Neural cell (in vitro differentiated cells): ENCODE measurements at regions not wholly inside any gene's neighbourhood (a gene's known extent, or its start where the extent isn't known, plus 50 kb on each side); places are given as distances from the start of the nearest gene placed in this dataset.

Experiments used
- H2AFZ ChIP-seq: fragments of 200-600, 300-800 bp; sonication (generic), shearing (Covaris generic); 2 replicates; pipeline ENCODE4 v1.6.0; 2014; ENCODE audit warnings: low read depth, mild to moderate bottlenecking, antibody characterized with exemption, low read length, moderate library complexity
- H3F3A ChIP-seq: fragments of 200-600 bp; shearing (Covaris generic); 2 replicates; pipeline ENCODE4 v1.6.1; 2016; ENCODE audit warnings: mild to moderate bottlenecking, moderate library complexity, mixed read lengths, antibody characterized with exemption, low read length; ENCODE audit not compliant: insufficient read depth, poor library complexity, severe bottlenecking
- H3K27ac ChIP-seq: fragments of 200-600, 300-800 bp; sonication (generic), shearing (Covaris generic); 2 replicates; pipeline ENCODE4 v1.5.1; 2014; ENCODE audit warnings: mild to moderate bottlenecking, low read length, moderate library complexity
- H3K27me3 ChIP-seq: fragments of 300-800, 200-600 bp; sonication (generic), shearing (Covaris generic); 2 replicates; pipeline ENCODE4 v1.6.0; 2014; ENCODE audit warnings: mild to moderate bottlenecking, low read depth, low read length, moderate library complexity; ENCODE audit not compliant: insufficient read depth
- H3K36me3 ChIP-seq: fragments of 300-800, 200-600 bp; sonication (generic), shearing (Covaris generic); 2 replicates; pipeline ENCODE4 v1.5.1; 2014; ENCODE audit warnings: mild to moderate bottlenecking, antibody characterized with exemption, low read length, moderate library complexity; ENCODE audit not compliant: insufficient read depth
- H3K4me2 ChIP-seq: fragments of 300-800, 200-600 bp; sonication (generic), shearing (Covaris generic); 2 replicates; pipeline ENCODE4 v1.6.0; 2014; ENCODE audit warnings: mild to moderate bottlenecking, low read length
- H3K4me3 ChIP-seq: fragments of 300-800, 200-600 bp; sonication (generic), shearing (Covaris generic); 2 replicates; pipeline ENCODE4 v1.5.1; 2014; ENCODE audit warnings: mild to moderate bottlenecking, low read length, moderate library complexity
- H3K79me2 ChIP-seq: fragments of 200-600 bp; shearing (Covaris generic); replicated peaks from 2 replicates; pipeline ENCODE4 v1.6.0; 2014; ENCODE audit warnings: mild to moderate bottlenecking, low read length, moderate library complexity; ENCODE audit not compliant: insufficient read depth
- H3K9ac ChIP-seq: fragments of 300-800, 200-600 bp; sonication (generic), shearing (Covaris generic); 2 replicates; pipeline ENCODE4 v1.6.1; 2016; ENCODE audit warnings: mild to moderate bottlenecking, low read length, mixed read lengths
- H3K9me2 ChIP-seq: fragments of 200-600 bp; shearing (Covaris generic); 2 replicates; pipeline ENCODE4 v1.6.1; 2016; ENCODE audit warnings: mild to moderate bottlenecking, low read length, mixed read lengths; ENCODE audit not compliant: insufficient read depth
- H3K9me3 ChIP-seq: fragments of 200-600, 300-800 bp; sonication (generic), shearing (Covaris generic); 2 replicates; pipeline ENCODE4 v1.6.1; 2016; ENCODE audit warnings: mild to moderate bottlenecking, mixed run types, low read length, moderate library complexity, mixed read lengths
- H4K20me1 ChIP-seq: fragments of 200-600 bp; shearing (Covaris generic); 2 replicates; pipeline ENCODE4 v1.6.1; 2016; ENCODE audit warnings: mild to moderate bottlenecking, mixed run types; ENCODE audit not compliant: insufficient read depth
- EP300 ChIP-seq: fragments of 450-650 bp; conservative IDR thresholded peaks from 2 replicates; pipeline ENCODE4 v1.6.1; 2014; ENCODE audit warnings: antibody characterized with exemption, mild to moderate bottlenecking, moderate library complexity; ENCODE audit not compliant: poor library complexity, severe bottlenecking
- EZH2 ChIP-seq: fragments of 200-600, 300-800 bp; shearing (Covaris generic), sonication (generic); IDR thresholded peaks from 2 replicates; pipeline ENCODE4 v1.6.1; 2014; ENCODE audit warnings: antibody characterized with exemption, low read length, borderline replicate concordance, mild to moderate bottlenecking; ENCODE audit not compliant: insufficient read depth, poor library complexity, severe bottlenecking
- MXI1 ChIP-seq: fragments of 450-650 bp; conservative IDR thresholded peaks from 2 replicates; pipeline ENCODE4 v1.6.1; 2014; ENCODE audit warnings: antibody characterized with exemption, mild to moderate bottlenecking; ENCODE audit not compliant: poor library complexity, severe bottlenecking
- POLR2AphosphoS5 ChIP-seq: IDR thresholded peaks from 2 replicates; pipeline ENCODE4 v1.6.1; 2012
- RAD21 ChIP-seq: fragments of 450-650 bp; conservative IDR thresholded peaks from 2 replicates; pipeline ENCODE4 v1.6.1; 2014; ENCODE audit warnings: antibody characterized with exemption, mild to moderate bottlenecking, moderate library complexity
- SMC3 ChIP-seq: fragments of 450-650 bp; conservative IDR thresholded peaks from 2 replicates; pipeline ENCODE4 v1.6.1; 2014; ENCODE audit warnings: antibody characterized with exemption, mild to moderate bottlenecking, moderate library complexity; ENCODE audit not compliant: poor library complexity
- TAF1 ChIP-seq: IDR thresholded peaks from 2 replicates; pipeline ENCODE4 v1.6.1; 2012; ENCODE audit warnings: low read depth
- TF ChIP-seq, protein P1 (sequence below): IDR thresholded peaks from 2 replicates; pipeline ENCODE4 v1.6.1; 2012; ENCODE audit warnings: borderline replicate concordance
- TF ChIP-seq, protein P2 (sequence below): fragments of 450-650 bp; IDR thresholded peaks from 2 replicates; pipeline ENCODE4 v1.5.1; 2014; ENCODE audit warnings: antibody characterized with exemption, mild to moderate bottlenecking, moderate library complexity; ENCODE audit not compliant: poor library complexity, severe bottlenecking

- Histone ChIP-seq H3K36me3 (no peaks in the 10 kb centered on the region), H3K79me2 (no peaks in the 10 kb centered on the region), H3K4me3 (no peak overlapping the region), H3F3A (no peaks in the 10 kb centered on the region), H4K20me1 (no peaks in the 10 kb centered on the region), H3K9me2 (no peaks in the 10 kb centered on the region), H2AFZ (no peak overlapping the region), H3K27me3 (no peaks in the 10 kb centered on the region), H3K9ac (no peak overlapping the region), H3K27ac (no peak overlapping the region), H3K9me3 (no peaks in the 10 kb centered on the region), H3K4me2 (no peak overlapping the region)
- TF ChIP-seq POLR2AphosphoS5 (no peak), EZH2 (no peak), TAF1 (no peak), EP300 (no peak), SMC3 (no peak), MXI1 (no peak), RAD21 (no peak)
- TF ChIP-seq, protein P1, sequence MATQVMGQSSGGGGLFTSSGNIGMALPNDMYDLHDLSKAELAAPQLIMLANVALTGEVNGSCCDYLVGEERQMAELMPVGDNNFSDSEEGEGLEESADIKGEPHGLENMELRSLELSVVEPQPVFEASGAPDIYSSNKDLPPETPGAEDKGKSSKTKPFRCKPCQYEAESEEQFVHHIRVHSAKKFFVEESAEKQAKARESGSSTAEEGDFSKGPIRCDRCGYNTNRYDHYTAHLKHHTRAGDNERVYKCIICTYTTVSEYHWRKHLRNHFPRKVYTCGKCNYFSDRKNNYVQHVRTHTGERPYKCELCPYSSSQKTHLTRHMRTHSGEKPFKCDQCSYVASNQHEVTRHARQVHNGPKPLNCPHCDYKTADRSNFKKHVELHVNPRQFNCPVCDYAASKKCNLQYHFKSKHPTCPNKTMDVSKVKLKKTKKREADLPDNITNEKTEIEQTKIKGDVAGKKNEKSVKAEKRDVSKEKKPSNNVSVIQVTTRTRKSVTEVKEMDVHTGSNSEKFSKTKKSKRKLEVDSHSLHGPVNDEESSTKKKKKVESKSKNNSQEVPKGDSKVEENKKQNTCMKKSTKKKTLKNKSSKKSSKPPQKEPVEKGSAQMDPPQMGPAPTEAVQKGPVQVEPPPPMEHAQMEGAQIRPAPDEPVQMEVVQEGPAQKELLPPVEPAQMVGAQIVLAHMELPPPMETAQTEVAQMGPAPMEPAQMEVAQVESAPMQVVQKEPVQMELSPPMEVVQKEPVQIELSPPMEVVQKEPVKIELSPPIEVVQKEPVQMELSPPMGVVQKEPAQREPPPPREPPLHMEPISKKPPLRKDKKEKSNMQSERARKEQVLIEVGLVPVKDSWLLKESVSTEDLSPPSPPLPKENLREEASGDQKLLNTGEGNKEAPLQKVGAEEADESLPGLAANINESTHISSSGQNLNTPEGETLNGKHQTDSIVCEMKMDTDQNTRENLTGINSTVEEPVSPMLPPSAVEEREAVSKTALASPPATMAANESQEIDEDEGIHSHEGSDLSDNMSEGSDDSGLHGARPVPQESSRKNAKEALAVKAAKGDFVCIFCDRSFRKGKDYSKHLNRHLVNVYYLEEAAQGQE, result no peak
- TF ChIP-seq, protein P2, sequence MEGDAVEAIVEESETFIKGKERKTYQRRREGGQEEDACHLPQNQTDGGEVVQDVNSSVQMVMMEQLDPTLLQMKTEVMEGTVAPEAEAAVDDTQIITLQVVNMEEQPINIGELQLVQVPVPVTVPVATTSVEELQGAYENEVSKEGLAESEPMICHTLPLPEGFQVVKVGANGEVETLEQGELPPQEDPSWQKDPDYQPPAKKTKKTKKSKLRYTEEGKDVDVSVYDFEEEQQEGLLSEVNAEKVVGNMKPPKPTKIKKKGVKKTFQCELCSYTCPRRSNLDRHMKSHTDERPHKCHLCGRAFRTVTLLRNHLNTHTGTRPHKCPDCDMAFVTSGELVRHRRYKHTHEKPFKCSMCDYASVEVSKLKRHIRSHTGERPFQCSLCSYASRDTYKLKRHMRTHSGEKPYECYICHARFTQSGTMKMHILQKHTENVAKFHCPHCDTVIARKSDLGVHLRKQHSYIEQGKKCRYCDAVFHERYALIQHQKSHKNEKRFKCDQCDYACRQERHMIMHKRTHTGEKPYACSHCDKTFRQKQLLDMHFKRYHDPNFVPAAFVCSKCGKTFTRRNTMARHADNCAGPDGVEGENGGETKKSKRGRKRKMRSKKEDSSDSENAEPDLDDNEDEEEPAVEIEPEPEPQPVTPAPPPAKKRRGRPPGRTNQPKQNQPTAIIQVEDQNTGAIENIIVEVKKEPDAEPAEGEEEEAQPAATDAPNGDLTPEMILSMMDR, result no peak
Observed at GRCh38 chr6:88529726-88530125, 363.6 kb upstream of the CNR1 start.

DNA sequence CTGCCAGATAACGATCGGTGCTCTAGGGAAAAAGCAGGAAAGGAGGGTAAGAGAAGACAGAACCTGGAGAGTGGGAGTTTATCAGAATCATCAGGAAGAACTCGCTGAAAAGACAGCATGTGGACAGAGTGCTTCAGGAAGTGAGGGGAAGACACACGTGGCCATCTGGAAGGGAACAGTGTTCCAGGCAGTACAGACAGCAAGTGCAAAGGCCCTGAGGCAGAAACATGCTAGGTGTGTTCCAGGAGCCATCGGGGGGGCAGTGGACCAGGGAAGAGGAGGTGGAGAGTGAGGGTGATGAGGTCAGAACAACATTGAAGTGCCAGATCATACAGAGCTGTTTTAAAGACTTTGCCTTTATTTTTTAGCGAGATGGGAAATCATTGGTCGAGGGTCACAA lies 354.3 kb upstream of the CNR1 start:
- TF ChIP-seq, protein P1, result no peak
- TF ChIP-seq POLR2AphosphoS5 (no peak), TAF1 (no peak), RAD21 (no peak), EZH2 (no peak), EP300 (no peak), SMC3 (no peak), MXI1 (no peak)
- TF ChIP-seq, protein P2, result no peak
- Histone ChIP-seq H3K27me3 (no peaks in the 10 kb centered on the region), H3K79me2 (no peaks in the 10 kb centered on the region), H3K36me3 (no peaks in the 10 kb centered on the region), H4K20me1 (no peaks in the 10 kb centered on the region), H3F3A (no peaks in the 10 kb centered on the region), H3K9me3 (no peaks in the 10 kb centered on the region), H2AFZ (no peak overlapping the region), H3K4me2 (no peak overlapping the region), H3K9ac (no peak overlapping the region), H3K27ac (no peak overlapping the region), H3K4me3 (no peak overlapping the region), H3K9me2 (no peaks in the 10 kb centered on the region)
